Neural cell (in vitro differentiated cells): ENCODE measurements at regions not wholly inside any gene's neighbourhood (a gene's known extent, or its start where the extent isn't known, plus 50 kb on each side); places are given as distances from the start of the nearest gene placed in this dataset.

ENCODE experiments used
- H2AFZ ChIP-seq: fragments of 200-600, 300-800 bp; sonication (generic), shearing (Covaris generic); 2 replicates; pipeline ENCODE4 v1.6.0; 2014; ENCODE audit warnings: low read depth, mild to moderate bottlenecking, antibody characterized with exemption, low read length, moderate library complexity
- H3F3A ChIP-seq: fragments of 200-600 bp; shearing (Covaris generic); 2 replicates; pipeline ENCODE4 v1.6.1; 2016; ENCODE audit warnings: mild to moderate bottlenecking, moderate library complexity, mixed read lengths, antibody characterized with exemption, low read length; ENCODE audit not compliant: insufficient read depth, poor library complexity, severe bottlenecking
- H3K27ac ChIP-seq: fragments of 200-600, 300-800 bp; sonication (generic), shearing (Covaris generic); 2 replicates; pipeline ENCODE4 v1.5.1; 2014; ENCODE audit warnings: mild to moderate bottlenecking, low read length, moderate library complexity
- H3K27me3 ChIP-seq: fragments of 300-800, 200-600 bp; sonication (generic), shearing (Covaris generic); 2 replicates; pipeline ENCODE4 v1.6.0; 2014; ENCODE audit warnings: mild to moderate bottlenecking, low read depth, low read length, moderate library complexity; ENCODE audit not compliant: insufficient read depth
- H3K36me3 ChIP-seq: fragments of 300-800, 200-600 bp; sonication (generic), shearing (Covaris generic); 2 replicates; pipeline ENCODE4 v1.5.1; 2014; ENCODE audit warnings: mild to moderate bottlenecking, antibody characterized with exemption, low read length, moderate library complexity; ENCODE audit not compliant: insufficient read depth
- H3K4me2 ChIP-seq: fragments of 300-800, 200-600 bp; sonication (generic), shearing (Covaris generic); 2 replicates; pipeline ENCODE4 v1.6.0; 2014; ENCODE audit warnings: mild to moderate bottlenecking, low read length
- H3K4me3 ChIP-seq: fragments of 300-800, 200-600 bp; sonication (generic), shearing (Covaris generic); 2 replicates; pipeline ENCODE4 v1.5.1; 2014; ENCODE audit warnings: mild to moderate bottlenecking, low read length, moderate library complexity
- H3K79me2 ChIP-seq: fragments of 200-600 bp; shearing (Covaris generic); replicated peaks from 2 replicates; pipeline ENCODE4 v1.6.0; 2014; ENCODE audit warnings: mild to moderate bottlenecking, low read length, moderate library complexity; ENCODE audit not compliant: insufficient read depth
- H3K9ac ChIP-seq: fragments of 300-800, 200-600 bp; sonication (generic), shearing (Covaris generic); 2 replicates; pipeline ENCODE4 v1.6.1; 2016; ENCODE audit warnings: mild to moderate bottlenecking, low read length, mixed read lengths
- H3K9me2 ChIP-seq: fragments of 200-600 bp; shearing (Covaris generic); 2 replicates; pipeline ENCODE4 v1.6.1; 2016; ENCODE audit warnings: mild to moderate bottlenecking, low read length, mixed read lengths; ENCODE audit not compliant: insufficient read depth
- H3K9me3 ChIP-seq: fragments of 200-600, 300-800 bp; sonication (generic), shearing (Covaris generic); 2 replicates; pipeline ENCODE4 v1.6.1; 2016; ENCODE audit warnings: mild to moderate bottlenecking, mixed run types, low read length, moderate library complexity, mixed read lengths
- H4K20me1 ChIP-seq: fragments of 200-600 bp; shearing (Covaris generic); 2 replicates; pipeline ENCODE4 v1.6.1; 2016; ENCODE audit warnings: mild to moderate bottlenecking, mixed run types; ENCODE audit not compliant: insufficient read depth
- CTCF ChIP-seq: fragments of 450-650 bp; IDR thresholded peaks from 2 replicates; pipeline ENCODE4 v1.5.1; 2014; ENCODE audit warnings: antibody characterized with exemption, mild to moderate bottlenecking, moderate library complexity; ENCODE audit not compliant: poor library complexity, severe bottlenecking
- EP300 ChIP-seq: fragments of 450-650 bp; conservative IDR thresholded peaks from 2 replicates; pipeline ENCODE4 v1.6.1; 2014; ENCODE audit warnings: antibody characterized with exemption, mild to moderate bottlenecking, moderate library complexity; ENCODE audit not compliant: poor library complexity, severe bottlenecking
- EZH2 ChIP-seq: fragments of 200-600, 300-800 bp; shearing (Covaris generic), sonication (generic); IDR thresholded peaks from 2 replicates; pipeline ENCODE4 v1.6.1; 2014; ENCODE audit warnings: antibody characterized with exemption, low read length, borderline replicate concordance, mild to moderate bottlenecking; ENCODE audit not compliant: insufficient read depth, poor library complexity, severe bottlenecking
- MXI1 ChIP-seq: fragments of 450-650 bp; conservative IDR thresholded peaks from 2 replicates; pipeline ENCODE4 v1.6.1; 2014; ENCODE audit warnings: antibody characterized with exemption, mild to moderate bottlenecking; ENCODE audit not compliant: poor library complexity, severe bottlenecking
- POLR2AphosphoS5 ChIP-seq: IDR thresholded peaks from 2 replicates; pipeline ENCODE4 v1.6.1; 2012
- RAD21 ChIP-seq: fragments of 450-650 bp; conservative IDR thresholded peaks from 2 replicates; pipeline ENCODE4 v1.6.1; 2014; ENCODE audit warnings: antibody characterized with exemption, mild to moderate bottlenecking, moderate library complexity
- REST ChIP-seq: IDR thresholded peaks from 2 replicates; pipeline ENCODE4 v1.6.1; 2012; ENCODE audit warnings: borderline replicate concordance
- SMC3 ChIP-seq: fragments of 450-650 bp; conservative IDR thresholded peaks from 2 replicates; pipeline ENCODE4 v1.6.1; 2014; ENCODE audit warnings: antibody characterized with exemption, mild to moderate bottlenecking, moderate library complexity; ENCODE audit not compliant: poor library complexity
- TAF1 ChIP-seq: IDR thresholded peaks from 2 replicates; pipeline ENCODE4 v1.6.1; 2012; ENCODE audit warnings: low read depth

GRCh38 chr1:78420688-78421087 lies 70.1 kb upstream of the PTGFR start:
- H4K20me1 ChIP-seq: no peaks in the 10 kb centered on the region
- no peak for TF ChIP-seq RAD21
- no peak for TF ChIP-seq EP300
- TF ChIP-seq REST: no peak
- no peak for TF ChIP-seq CTCF
- no peak for TF ChIP-seq MXI1
- TF ChIP-seq POLR2AphosphoS5: no peak
- no peak for TF ChIP-seq EZH2
- TF ChIP-seq SMC3: no peak
- TF ChIP-seq TAF1: no peak
- no peaks in the 10 kb centered on the region for H3K9me2 ChIP-seq
- no peak overlapping the region for H3K9ac ChIP-seq
- H3F3A ChIP-seq: no peaks in the 10 kb centered on the region
- no peaks in the 10 kb centered on the region for H3K79me2 ChIP-seq
- no peak overlapping the region for H3K4me2 ChIP-seq
- H3K27me3 ChIP-seq: no peaks in the 10 kb centered on the region
- H3K9me3 ChIP-seq: no peaks in the 10 kb centered on the region
- H2AFZ ChIP-seq: no peak overlapping the region
- no peak overlapping the region for H3K27ac ChIP-seq
- H3K36me3 ChIP-seq: no peaks in the 10 kb centered on the region
- no peak overlapping the region for H3K4me3 ChIP-seq

GRCh38 chr1:78424720-78425119 lies 66.1 kb upstream of the PTGFR start:
- Histone ChIP-seq H3K4me3 (no peak overlapping the region), H3K79me2 (no peaks in the 10 kb centered on the region), H3K4me2 (no peak overlapping the region), H3F3A (no peaks in the 10 kb centered on the region), H2AFZ (no peak overlapping the region), H3K9ac (no peak overlapping the region), H3K27me3 (no peaks in the 10 kb centered on the region), H3K36me3 (no peaks in the 10 kb centered on the region), H3K27ac (no peak overlapping the region), H3K9me3 (no peaks in the 10 kb centered on the region), H4K20me1 (no peaks in the 10 kb centered on the region), H3K9me2 (no peaks in the 10 kb centered on the region)
- TF ChIP-seq TAF1 (no peak), SMC3 (no peak), CTCF (no peak), MXI1 (no peak), EP300 (no peak), POLR2AphosphoS5 (no peak), EZH2 (no peak), RAD21 (no peak), REST (no peak)
